IPS DF 6.9 (cell line): ENCODE measurements at regions not wholly inside any gene's neighbourhood (a gene's known extent, or its start where the extent isn't known, plus 50 kb on each side); places are given as distances from the start of the nearest gene placed in this dataset.

Experiments
- DNase-seq: peaks from one replicate; pipeline ENCODE4 v3.0.0-alpha.2; 2013; ENCODE audit warnings: low read depth, low spot score
- H3K27ac ChIP-seq: one replicate; pipeline ENCODE4 v1.5.1; 2013; ENCODE audit warnings: low read length, control low read depth
- H3K27me3 ChIP-seq: 2 replicates; pipeline ENCODE4 v1.6.1; 2013; ENCODE audit warnings: mild to moderate bottlenecking, low read length; ENCODE audit not compliant: control insufficient read depth, insufficient read depth
- H3K36me3 ChIP-seq: 2 replicates; pipeline ENCODE4 v1.6.1; 2013; ENCODE audit warnings: low read length; ENCODE audit not compliant: control insufficient read depth, insufficient read depth
- H3K4me1 ChIP-seq: 2 replicates; pipeline ENCODE4 v1.6.1; 2013; ENCODE audit warnings: low read length; ENCODE audit not compliant: control insufficient read depth, insufficient read depth
- H3K4me3 ChIP-seq: 2 replicates; pipeline ENCODE4 v1.5.1; 2013; ENCODE audit warnings: mild to moderate bottlenecking, low read length
- H3K9me3 ChIP-seq: 2 replicates; pipeline ENCODE4 v1.6.1; 2013; ENCODE audit warnings: low read length, inconsistent platforms; ENCODE audit not compliant: control insufficient read depth, insufficient read depth
- WGBS: extraction: QIAGEN DNeasy Blood & Tissue Kit; methylation state at CpG from one replicate; pipeline ENCODE4 v1.1.7; 2013; ENCODE audit warnings: mixed read lengths, missing lambda C conversion rate; ENCODE audit not compliant: insufficient read length, insufficient coverage; 5-methylcytosine and 5-hydroxymethylcytosine counted together

DNA sequence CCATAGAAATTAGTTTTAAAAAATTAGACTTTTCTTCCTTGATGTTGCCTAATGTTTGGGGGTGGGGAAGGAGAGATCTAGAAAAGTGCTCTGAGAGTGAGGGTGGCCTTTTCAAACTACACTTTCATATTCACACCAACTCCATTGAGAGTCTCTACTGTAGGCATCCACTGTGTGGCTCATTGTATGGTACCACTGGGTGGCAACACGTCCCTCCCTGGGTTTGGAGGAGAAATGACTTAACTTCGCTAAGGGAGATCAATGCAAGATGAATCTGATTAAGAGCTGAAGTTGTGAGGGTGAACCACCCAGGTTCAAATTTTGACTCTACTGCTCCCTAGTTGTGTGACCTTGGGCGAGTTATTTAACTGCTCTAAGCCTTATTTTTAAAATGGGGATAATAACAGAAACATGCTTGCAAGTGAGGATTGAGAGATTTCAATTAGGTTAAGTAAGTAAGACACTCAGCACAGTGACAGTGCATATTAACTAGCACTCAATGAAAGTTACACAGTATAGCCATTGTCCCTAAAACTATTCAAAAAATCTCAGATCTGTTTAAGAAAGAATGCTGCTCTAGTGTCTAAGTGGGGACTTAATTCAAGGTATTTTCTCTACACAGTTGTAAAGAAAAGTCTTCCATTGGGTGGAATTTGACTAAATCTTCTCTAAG lies 193.5 kb upstream of the CNR1 start:
- DNase-seq = no peak
- WGBS = no CpG with 5 or more reads among the region's 3 CpGs
- H3K36me3 ChIP-seq = no peaks in the 10 kb centered on the region
- H3K9me3 ChIP-seq = no peaks in the 10 kb centered on the region
- H3K27ac ChIP-seq = no peak overlapping the region
- H3K4me3 ChIP-seq = no peak overlapping the region
- no peaks in the 10 kb centered on the region for H3K4me1 ChIP-seq
- no peaks in the 10 kb centered on the region for H3K27me3 ChIP-seq

DNA sequence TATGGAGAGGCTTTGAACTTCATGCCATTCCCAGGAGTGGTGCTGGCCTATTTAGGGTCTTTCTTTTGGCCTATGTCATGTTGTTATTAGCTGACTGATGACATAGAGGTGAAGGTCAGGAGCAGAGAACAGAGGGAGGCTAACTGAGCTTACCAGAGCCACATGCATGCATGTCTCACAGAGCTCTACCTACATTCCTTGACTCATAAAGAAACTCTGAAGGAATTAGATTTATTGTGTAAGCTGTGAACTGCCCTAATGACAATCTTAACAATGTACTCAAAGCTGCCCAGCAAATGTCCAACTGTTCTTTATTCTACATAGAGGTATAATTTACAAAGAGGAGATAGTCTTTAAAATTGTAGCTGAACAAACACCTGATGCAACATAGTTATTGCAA lies 192.7 kb upstream of the CNR1 start:
- no peaks in the 10 kb centered on the region for H3K36me3 ChIP-seq
- DNase-seq = no peak
- H3K4me3 ChIP-seq = no peak overlapping the region
- H3K4me1 ChIP-seq = no peaks in the 10 kb centered on the region
- no peak overlapping the region for H3K27ac ChIP-seq
- H3K9me3 ChIP-seq = no peaks in the 10 kb centered on the region
- H3K27me3 ChIP-seq = no peaks in the 10 kb centered on the region

DNA sequence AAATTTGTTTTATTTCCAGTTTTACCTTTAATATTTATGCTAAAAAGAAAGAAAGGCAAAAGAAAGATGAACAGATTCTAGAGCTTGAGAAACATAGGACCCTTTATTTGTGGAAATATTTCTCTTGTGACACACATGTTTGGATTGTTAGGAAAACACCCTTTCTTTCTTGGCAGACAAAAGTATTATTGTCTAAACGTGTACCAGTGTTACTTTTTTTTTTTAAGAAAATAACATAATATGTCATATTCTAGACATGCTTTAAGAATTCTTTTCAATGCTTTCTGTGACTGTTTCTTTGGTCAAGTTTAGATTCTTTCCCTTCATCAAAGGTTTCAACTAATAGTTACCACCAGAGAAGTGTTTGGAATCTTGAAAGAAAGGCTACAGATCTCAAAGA lies 183.4 kb upstream of the CNR1 start:
- Histone ChIP-seq H3K4me1 (no peaks in the 10 kb centered on the region), H3K27me3 (no peaks in the 10 kb centered on the region), H3K4me3 (no peak overlapping the region), H3K9me3 (no peaks in the 10 kb centered on the region), H3K27ac (no peak overlapping the region), H3K36me3 (peaks cover 2% of the 10 kb centered on the region; the same call in 1 of the 2 replicates)
- DNase-seq = no peak
- WGBS = no CpG with 5 or more reads among the region's 1 CpG

DNA sequence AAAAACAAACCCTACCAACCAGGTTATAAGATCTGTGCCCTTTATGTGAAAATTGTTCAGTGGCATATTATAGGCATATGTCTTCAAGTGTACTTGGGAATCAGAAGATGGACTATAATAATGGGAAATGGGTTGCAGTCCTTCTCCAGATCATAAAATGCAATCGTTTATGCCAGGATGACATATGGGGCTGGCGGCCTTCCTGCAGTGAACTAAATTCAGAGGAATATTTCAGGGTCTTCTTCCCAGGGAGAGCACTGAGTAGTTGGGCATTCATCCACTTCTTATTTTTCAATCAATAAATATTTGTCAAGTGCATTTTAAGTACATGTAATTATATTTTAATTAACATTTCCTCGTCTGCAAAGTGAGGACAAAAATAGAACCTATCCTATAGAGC lies 176.2 kb upstream of the CNR1 start:
- Histone ChIP-seq H3K4me1 (no peaks in the 10 kb centered on the region), H3K27ac (no peak overlapping the region), H3K27me3 (no peaks in the 10 kb centered on the region), H3K9me3 (no peaks in the 10 kb centered on the region), H3K4me3 (no peak overlapping the region), H3K36me3 (no peaks in the 10 kb centered on the region)
- WGBS = no CpG with 5 or more reads among the region's 3 CpGs
- DNase-seq = no peak

DNA sequence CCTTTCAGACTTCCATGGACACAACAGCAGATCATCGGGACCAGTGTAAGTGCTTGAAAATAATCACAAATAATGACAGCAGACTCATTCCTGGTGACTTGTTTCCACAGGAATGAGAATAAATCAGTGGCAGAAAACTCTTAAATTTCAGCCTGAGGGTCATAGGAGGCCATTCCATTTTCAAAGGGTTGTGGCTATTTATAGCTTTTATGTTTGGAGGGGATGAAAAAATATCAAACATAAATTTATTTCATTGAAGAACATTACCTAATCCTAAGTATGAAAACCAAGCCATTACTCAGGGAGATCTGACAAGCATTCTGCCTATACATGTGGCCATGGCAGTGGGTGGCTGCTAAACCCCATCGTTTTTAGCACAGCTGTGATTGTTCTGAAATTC lies 173.6 kb upstream of the CNR1 start:
- H3K4me3 ChIP-seq = no peak overlapping the region
- no CpG with 5 or more reads among the region's 2 CpGs for WGBS
- H3K36me3 ChIP-seq = no peaks in the 10 kb centered on the region

DNA sequence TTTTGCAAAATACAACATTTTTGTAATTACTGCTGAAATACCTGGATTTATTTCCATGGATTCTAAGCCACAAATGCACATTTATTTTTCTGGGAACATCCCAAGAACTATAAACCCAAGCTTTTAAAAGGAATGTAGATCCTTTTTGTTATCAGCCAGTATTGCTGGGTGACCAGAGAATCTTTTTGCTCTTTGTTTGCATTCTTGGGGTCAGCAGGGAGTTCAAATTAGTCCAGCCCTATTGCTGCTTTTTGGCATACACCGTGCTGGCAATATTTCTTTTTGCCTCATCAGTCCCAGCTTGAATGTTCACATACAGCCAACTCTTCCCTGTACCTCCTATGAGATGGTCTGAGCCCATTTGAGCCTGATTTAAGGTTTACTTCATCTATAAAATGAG lies 155.2 kb upstream of the CNR1 start:
- H3K4me1 ChIP-seq = no peaks in the 10 kb centered on the region
- H3K9me3 ChIP-seq = no peaks in the 10 kb centered on the region
- no CpG with 5 or more reads among the region's 1 CpG for WGBS
- no peak overlapping the region for H3K27ac ChIP-seq
- no peak overlapping the region for H3K4me3 ChIP-seq
- no peaks in the 10 kb centered on the region for H3K27me3 ChIP-seq
- H3K36me3 ChIP-seq = no peaks in the 10 kb centered on the region
- no peak for DNase-seq

More for the DNA sequence above, 173.6 kb upstream of the CNR1 start:
- no peaks in the 10 kb centered on the region for H3K9me3 ChIP-seq
- H3K27me3 ChIP-seq = no peaks in the 10 kb centered on the region
- H3K4me1 ChIP-seq = no peaks in the 10 kb centered on the region
- DNase-seq = no peak
- H3K27ac ChIP-seq = no peak overlapping the region

DNA sequence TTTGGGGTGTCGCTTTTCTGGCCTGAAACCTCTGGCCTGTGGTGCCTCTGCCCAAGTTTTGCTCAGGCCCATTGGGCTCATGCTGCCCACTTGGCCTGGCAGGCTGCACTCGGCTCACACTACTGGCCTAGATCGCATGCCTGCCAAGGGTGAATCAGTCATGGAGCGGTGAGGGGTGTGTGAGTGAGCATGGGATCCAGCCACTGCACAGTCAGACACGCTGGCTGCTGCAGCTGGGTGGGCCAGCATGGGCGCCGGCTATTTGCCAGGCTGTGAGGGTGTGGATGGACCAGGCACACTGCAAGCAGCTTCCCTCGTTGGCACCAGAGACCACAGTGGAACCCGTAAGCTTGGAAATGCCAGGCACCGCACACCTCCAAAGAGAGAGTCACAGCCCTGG lies 145.4 kb upstream of the CNR1 start:
- Histone ChIP-seq H3K27ac (no peak overlapping the region), H3K36me3 (no peaks in the 10 kb centered on the region), H3K4me3 (no peak overlapping the region), H3K9me3 (no peaks in the 10 kb centered on the region), H3K27me3 (no peaks in the 10 kb centered on the region), H3K4me1 (no peaks in the 10 kb centered on the region)
- DNase-seq = no peak
- no CpG with 5 or more reads among the region's 10 CpGs for WGBS

DNA sequence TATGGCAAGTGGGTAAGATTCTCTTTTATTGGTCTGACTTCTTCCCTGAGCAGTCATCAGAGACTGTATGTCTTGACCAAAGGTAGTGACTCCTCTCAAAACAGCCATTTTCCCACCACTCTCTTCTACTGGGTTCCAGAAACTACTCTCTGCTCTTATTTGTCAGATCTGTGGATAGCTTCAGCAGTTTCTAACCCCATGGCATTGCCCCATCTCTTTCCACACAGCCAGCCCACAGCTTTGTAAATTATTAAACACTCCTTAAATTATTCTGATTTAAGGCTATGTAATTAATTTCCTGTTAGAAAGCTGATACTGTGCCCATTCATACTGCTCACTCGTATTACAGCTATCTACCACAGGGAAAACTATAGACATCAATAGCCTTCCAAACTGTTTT lies 138.4 kb upstream of the CNR1 start:
- DNase-seq = no peak
- H3K36me3 ChIP-seq = no peaks in the 10 kb centered on the region
- H3K27ac ChIP-seq = no peak overlapping the region
- no peaks in the 10 kb centered on the region for H3K9me3 ChIP-seq
- no peak overlapping the region for H3K4me3 ChIP-seq
- no CpG with 5 or more reads among the region's 1 CpG for WGBS
- H3K27me3 ChIP-seq = no peaks in the 10 kb centered on the region
- no peaks in the 10 kb centered on the region for H3K4me1 ChIP-seq

DNA sequence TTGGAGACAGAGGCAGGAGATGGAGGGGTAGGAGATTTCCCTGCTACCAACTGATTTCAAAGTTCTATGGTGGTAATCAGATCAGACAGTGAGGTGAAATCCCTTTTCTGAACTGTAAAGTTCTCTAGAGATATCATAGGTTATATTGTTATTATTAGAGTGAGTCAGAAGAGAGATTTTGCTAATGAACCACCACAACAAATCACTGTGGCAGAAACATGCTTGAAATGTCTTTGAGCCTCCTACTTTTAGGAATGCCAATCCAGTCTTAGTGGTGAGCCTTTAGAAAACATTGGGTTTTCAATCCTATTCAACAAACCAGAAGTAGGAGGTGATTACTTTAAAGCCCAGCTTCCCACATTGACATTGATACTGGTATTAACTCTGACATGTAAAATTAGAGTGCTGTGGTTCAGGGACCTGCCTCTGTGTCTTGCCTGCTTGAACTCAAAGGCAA lies 136.7 kb upstream of the CNR1 start:
- Histone ChIP-seq H3K36me3 (no peaks in the 10 kb centered on the region), H3K4me3 (no peak overlapping the region), H3K27ac (no peak overlapping the region), H3K9me3 (no peaks in the 10 kb centered on the region), H3K4me1 (no peaks in the 10 kb centered on the region), H3K27me3 (no peaks in the 10 kb centered on the region)
- no peak for DNase-seq

DNA sequence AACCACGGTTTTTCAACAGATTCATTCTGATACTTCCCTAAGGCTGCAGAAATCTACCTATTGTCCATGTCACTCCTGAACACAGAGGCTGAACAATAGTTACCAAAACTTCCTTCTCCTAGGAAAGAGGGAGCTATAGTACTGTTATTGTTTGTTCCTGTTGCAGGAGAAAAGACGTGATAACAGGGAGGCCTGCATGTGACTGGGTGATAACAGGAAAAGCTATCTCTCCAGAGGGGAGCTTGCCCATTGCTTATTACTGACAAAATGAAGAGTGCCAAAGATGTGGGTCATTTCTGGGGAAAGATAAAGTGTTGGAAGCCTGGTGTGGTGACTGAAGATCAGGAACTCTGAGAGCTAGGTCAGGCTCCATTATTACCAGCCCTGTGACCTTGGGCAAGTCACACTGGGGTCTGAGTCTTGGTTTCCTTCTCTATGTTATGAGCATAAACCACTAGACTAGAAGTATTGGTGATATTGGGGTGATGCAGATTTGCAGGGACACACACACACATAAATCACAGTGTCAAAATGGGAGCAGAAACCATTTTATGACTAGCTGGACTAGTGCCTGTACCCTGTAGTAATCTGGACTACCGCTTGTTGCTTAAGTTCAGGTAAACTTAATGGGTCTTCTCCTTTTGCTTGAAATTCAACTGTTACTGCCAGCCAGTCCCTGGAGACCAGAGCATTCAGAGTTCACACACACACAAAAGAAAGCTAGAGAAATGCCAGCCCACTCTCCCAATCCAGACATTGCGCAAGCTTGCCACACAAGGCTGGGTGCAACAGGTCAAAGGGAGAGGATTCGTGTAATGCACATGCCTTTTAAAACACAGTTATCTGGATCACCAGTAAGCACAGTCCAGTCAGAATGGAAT lies 136.0 kb upstream of the CNR1 start:
- H3K4me1 ChIP-seq = no peaks in the 10 kb centered on the region
- no peaks in the 10 kb centered on the region for H3K9me3 ChIP-seq
- DNase-seq = no peak
- H3K36me3 ChIP-seq = no peaks in the 10 kb centered on the region
- no peak overlapping the region for H3K4me3 ChIP-seq
- H3K27me3 ChIP-seq = no peaks in the 10 kb centered on the region
- no peak overlapping the region for H3K27ac ChIP-seq
- WGBS = no CpG with 5 or more reads among the region's 5 CpGs

DNA sequence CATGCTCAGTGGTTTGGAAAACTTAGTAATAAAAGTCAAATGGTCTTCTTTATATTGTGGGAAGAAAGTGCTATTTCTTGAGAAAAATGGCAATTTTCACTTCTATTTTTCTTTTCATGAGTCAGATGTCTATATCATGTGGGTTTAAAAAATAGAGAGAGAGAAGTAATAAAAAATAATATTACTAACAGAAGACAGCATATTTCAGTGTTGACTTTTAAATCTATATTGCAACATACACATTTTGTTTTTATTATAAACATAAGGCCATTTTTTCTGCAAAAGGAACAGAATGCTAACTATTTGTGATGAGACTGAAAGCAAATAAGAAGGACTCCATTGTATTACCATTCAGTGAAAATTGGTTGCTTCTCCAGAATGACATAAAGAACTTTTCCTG lies 135.1 kb upstream of the CNR1 start:
- no peaks in the 10 kb centered on the region for H3K36me3 ChIP-seq
- no peak overlapping the region for H3K4me3 ChIP-seq
- no peaks in the 10 kb centered on the region for H3K9me3 ChIP-seq
- H3K27me3 ChIP-seq = no peaks in the 10 kb centered on the region
- H3K27ac ChIP-seq = no peak overlapping the region
- no peak for DNase-seq
- no peaks in the 10 kb centered on the region for H3K4me1 ChIP-seq
